BJ (cell line): ENCODE measurements at regions not wholly inside any gene's neighbourhood (a gene's known extent, or its start where the extent isn't known, plus 50 kb on each side); places are given as distances from the start of the nearest gene placed in this dataset.

Experiments
- CTCF ChIA-PET: fragments of 350-600 bp; formaldehyde crosslinking; extraction: SDS; loops from one replicate; lab custom pipeline; 2021; ENCODE audit warnings: antibody characterized with exemption, inconsistent platforms; lab: Yijun Ruan, JAX
- POLR2A ChIA-PET: fragments of 300-600 bp; sonication (Branson Sonifier 250); formaldehyde crosslinking; extraction: SDS; loops from one replicate; lab custom pipeline; 2021; ENCODE audit warnings: antibody characterized with exemption; lab: Charles Lee
- DNase-seq: peaks from one replicate; pipeline ENCODE4 v3.0.0-alpha.2; 2011; ENCODE audit warnings: low read depth
- H3K27me3 ChIP-seq: 2 replicates; pipeline ENCODE4 v1.6.0; 2011; ENCODE audit warnings: low read length; ENCODE audit not compliant: control insufficient read depth, insufficient read depth
- H3K36me3 ChIP-seq: 2 replicates; pipeline ENCODE4 v1.5.1; 2011; ENCODE audit warnings: low read length; ENCODE audit not compliant: control insufficient read depth, insufficient read depth
- H3K4me3 ChIP-seq: 2 replicates; pipeline ENCODE4 v1.5.1; 2011; ENCODE audit warnings: low read depth, mild to moderate bottlenecking, control low read depth, low read length
- TF ChIP-seq, protein P1 (sequence below): IDR thresholded peaks from 2 replicates; pipeline ENCODE4 v1.5.1; 2011; ENCODE audit warnings: low read depth, mild to moderate bottlenecking, control low read depth, inconsistent platforms, low read length, moderate library complexity; ENCODE audit not compliant: insufficient read depth

DNA sequence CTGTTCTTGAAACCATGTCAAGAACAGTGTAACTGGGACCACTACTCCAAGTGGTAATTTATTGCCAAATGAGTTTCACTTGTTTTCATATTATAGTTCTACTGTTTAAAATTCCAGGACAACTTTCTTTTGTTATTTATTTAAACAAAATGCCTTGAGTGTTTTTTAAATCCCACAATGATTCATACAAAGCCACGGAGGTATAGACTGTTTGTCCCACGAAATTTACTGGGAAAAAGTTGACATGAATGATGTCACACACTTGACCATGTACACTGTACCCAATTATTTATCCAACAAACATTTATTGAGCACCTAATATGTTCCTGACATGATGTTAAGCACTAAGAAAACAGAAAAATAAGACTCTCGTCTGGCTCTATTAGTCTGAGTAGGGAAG, 243.9 kb upstream of the SIX2 start:
- no peak for DNase-seq
- POLR2A ChIA-PET: no interaction called here
- Histone ChIP-seq H3K36me3 (no peaks in the 10 kb centered on the region), H3K4me3 (no peak overlapping the region), H3K27me3 (no peaks in the 10 kb centered on the region)
- TF ChIP-seq, protein P1, sequence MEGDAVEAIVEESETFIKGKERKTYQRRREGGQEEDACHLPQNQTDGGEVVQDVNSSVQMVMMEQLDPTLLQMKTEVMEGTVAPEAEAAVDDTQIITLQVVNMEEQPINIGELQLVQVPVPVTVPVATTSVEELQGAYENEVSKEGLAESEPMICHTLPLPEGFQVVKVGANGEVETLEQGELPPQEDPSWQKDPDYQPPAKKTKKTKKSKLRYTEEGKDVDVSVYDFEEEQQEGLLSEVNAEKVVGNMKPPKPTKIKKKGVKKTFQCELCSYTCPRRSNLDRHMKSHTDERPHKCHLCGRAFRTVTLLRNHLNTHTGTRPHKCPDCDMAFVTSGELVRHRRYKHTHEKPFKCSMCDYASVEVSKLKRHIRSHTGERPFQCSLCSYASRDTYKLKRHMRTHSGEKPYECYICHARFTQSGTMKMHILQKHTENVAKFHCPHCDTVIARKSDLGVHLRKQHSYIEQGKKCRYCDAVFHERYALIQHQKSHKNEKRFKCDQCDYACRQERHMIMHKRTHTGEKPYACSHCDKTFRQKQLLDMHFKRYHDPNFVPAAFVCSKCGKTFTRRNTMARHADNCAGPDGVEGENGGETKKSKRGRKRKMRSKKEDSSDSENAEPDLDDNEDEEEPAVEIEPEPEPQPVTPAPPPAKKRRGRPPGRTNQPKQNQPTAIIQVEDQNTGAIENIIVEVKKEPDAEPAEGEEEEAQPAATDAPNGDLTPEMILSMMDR: no peak
- CTCF ChIA-PET: no interaction called here

DNA sequence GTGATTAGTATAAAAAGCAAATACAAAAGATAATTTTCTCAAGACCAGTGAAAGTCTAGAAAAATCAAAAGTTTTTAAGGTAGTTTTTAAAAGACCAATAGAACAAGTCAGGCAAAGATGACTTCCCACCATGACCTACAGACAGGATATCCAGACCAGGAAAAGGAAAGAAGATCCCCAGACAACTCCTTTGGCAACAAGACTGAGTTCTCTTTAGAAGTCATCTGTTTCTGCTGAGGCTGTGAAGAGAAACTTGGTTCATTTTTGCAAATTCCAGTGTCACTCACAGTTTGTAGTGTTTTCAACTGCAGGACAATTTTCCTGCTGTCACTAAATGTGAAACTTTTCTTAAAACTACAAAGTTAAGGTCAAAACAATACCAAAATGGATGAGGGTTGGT, 240.9 kb upstream of the SIX2 start:
- Histone ChIP-seq H3K27me3 (no peaks in the 10 kb centered on the region), H3K4me3 (no peak overlapping the region), H3K36me3 (no peaks in the 10 kb centered on the region)
- TF ChIP-seq, protein P1: no peak
- POLR2A ChIA-PET: no interaction called here
- CTCF ChIA-PET: no interaction called here
- DNase-seq: no peak

DNA sequence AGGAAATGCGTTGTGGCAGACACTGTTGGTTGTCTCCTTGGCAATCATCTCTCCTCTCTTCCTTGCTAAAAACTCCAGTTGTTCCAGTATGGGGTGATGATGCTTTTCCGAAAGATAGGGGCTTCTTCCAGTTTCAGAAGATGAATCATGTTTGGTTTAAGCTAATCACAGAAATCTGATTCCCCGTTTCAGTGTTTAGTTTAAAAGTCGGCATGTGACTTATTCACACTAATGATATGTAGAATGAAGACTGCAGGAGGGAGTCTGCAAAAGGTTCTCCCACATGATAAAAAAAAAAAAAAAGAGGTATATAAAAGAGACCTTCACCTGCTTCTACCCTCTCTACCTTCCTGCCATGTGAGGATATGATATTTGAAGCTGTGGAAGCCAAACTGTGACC, 239.0 kb upstream of the SIX2 start:
- TF ChIP-seq, protein P1: no peak
- POLR2A ChIA-PET: no interaction called here
- Histone ChIP-seq H3K27me3 (no peaks in the 10 kb centered on the region), H3K4me3 (no peak overlapping the region), H3K36me3 (no peaks in the 10 kb centered on the region)
- no peak for DNase-seq
- CTCF ChIA-PET: no interaction called here

DNA sequence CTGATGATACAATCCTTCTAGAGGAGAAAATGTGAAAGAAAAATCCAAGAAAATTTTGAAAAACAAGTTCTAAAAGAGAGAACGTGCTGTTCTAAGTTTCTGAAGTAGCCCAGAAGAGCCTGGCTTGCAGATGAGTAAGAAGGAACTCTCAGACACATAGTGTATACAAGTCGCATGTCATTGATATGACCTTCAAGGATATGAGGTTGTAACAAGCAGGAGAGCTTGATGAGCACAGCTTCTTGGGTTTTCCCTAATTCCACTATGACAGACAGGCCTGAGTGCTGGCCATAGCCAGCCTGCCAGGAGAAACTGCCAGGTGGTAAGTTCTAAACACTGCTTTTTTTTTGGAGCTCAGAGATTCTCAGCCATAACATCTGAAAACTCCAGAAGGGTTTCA, 235.7 kb upstream of the SIX2 start:
- H3K27me3 ChIP-seq: no peaks in the 10 kb centered on the region
- no peak for DNase-seq
- TF ChIP-seq, protein P1: no peak
- H3K4me3 ChIP-seq: no peak overlapping the region
- ChIA-PET POLR2A (no interaction called here), CTCF (no interaction called here)
- no peaks in the 10 kb centered on the region for H3K36me3 ChIP-seq

DNA sequence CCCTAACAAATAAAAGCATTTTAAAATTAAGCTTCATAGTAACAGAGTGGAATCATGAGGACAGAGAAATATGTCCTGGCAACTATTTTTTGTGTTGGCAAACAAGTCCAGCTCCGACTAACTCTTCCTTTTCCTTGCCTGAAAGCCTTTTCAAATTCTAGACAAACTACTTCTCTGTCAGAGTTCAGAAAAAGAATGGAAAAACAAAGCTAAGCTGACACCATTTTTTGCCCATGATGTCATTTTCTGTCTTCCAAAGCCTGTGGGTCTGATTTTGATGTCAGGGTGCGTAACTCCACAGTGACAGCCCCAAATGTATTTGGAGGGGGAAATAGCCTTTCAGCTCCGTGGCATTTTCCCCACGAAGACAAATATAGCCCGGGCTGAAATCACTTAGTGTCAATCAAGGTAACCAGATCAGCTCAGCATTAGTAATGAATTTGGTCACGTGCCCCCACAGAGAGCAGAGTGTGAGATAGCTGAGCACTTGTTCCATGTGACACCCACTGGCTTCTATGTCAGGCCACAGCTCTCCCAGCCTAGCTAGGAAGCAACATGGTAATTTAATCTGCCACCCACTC, 233.0 kb upstream of the SIX2 start:
- ChIA-PET CTCF (interaction anchor here (0.7 kb wide), 2 partner anchors 243 to 261 kb away, joined by 3 read pairs; no protein-coding TSS in a partner anchor), POLR2A (interaction anchor here (0.7 kb wide), 1 partner anchor 170 kb away, joined by 3 read pairs; no protein-coding TSS in a partner anchor)
- TF ChIP-seq, protein P1: no peak
- no peak for DNase-seq
- no peaks in the 10 kb centered on the region for H3K36me3 ChIP-seq
- H3K27me3 ChIP-seq: no peaks in the 10 kb centered on the region
- H3K4me3 ChIP-seq: no peak overlapping the region
